ENCODE measurements at regions not wholly inside any gene's neighbourhood (a gene's known extent, or its start where the extent isn't known, plus 50 kb on each side); places are given as distances from the start of the nearest gene placed in this dataset.
"Not testable (repeated sequence)": the region's sequence is repeated elsewhere in the genome, so short reads cannot be mapped to it uniquely, and the experiment has no call there.

- intact Hi-C loops (cut with DNase I) = no loop called here
- DNase-seq = no peak
Observed at GRCh38 chr10:65793738-65794425, 1132.0 kb upstream of the LRRTM3 start.

- DNase-seq; intact Hi-C loops (cut with DNase I): not testable (repeated sequence)
Observed at GRCh38 chr10:65794861-65795260, 1131.0 kb upstream of the LRRTM3 start.

- intact Hi-C loops (cut with DNase I) = no loop called here
- no peak for DNase-seq
Observed at GRCh38 chr10:65796472-65796871, 1129.4 kb upstream of the LRRTM3 start.

GRCh38 chr10:65798133-65798532, 1127.7 kb upstream of the LRRTM3 start:
- intact Hi-C loops (cut with DNase I) = no loop called here
- no peak for DNase-seq

GRCh38 chr10:65802391-65802790, 1123.4 kb upstream of the LRRTM3 start:
- DNase-seq = no peak
- intact Hi-C loops (cut with DNase I) = no loop called here

GRCh38 chr10:65805511-65805910, 1120.3 kb upstream of the LRRTM3 start:
- DNase-seq = no peak

GRCh38 chr10:65805993-65806392, 1119.8 kb upstream of the LRRTM3 start:
- intact Hi-C loops (cut with DNase I) = no loop called here

More at GRCh38 chr10:65805511-65805910, 1120.3 kb upstream of the LRRTM3 start:
- intact Hi-C loops (cut with DNase I) = no loop called here

GRCh38 chr10:65808687-65809333, 1117.0 kb upstream of the LRRTM3 start:
- intact Hi-C loops (cut with DNase I) = no loop called here
- no peak for DNase-seq

More at GRCh38 chr10:65805993-65806392, 1119.8 kb upstream of the LRRTM3 start:
- no peak for DNase-seq

- intact Hi-C loops (cut with DNase I) = no loop called here
- DNase-seq = no peak
Observed at GRCh38 chr10:65811931-65812525, 1113.8 kb upstream of the LRRTM3 start.

GRCh38 chr10:65816536-65816935, 1109.3 kb upstream of the LRRTM3 start:
- no peak for DNase-seq
- intact Hi-C loops (cut with DNase I) = no loop called here

- DNase-seq = no peak
- intact Hi-C loops (cut with DNase I) = no loop called here
Observed at GRCh38 chr10:65818990-65819389, 1106.8 kb upstream of the LRRTM3 start.

GRCh38 chr10:65827359-65827758, 1098.5 kb upstream of the LRRTM3 start:
- intact Hi-C loops (cut with DNase I) = no loop called here
- no peak for DNase-seq

GRCh38 chr10:65838811-65839210, 1087.0 kb upstream of the LRRTM3 start:
- DNase-seq = no peak
- intact Hi-C loops (cut with DNase I) = no loop called here

GRCh38 chr10:65843203-65843602, 1082.6 kb upstream of the LRRTM3 start:
- intact Hi-C loops (cut with DNase I) = no loop called here
- DNase-seq = no peak

- intact Hi-C loops (cut with DNase I) = no loop called here
- no peak for DNase-seq
Observed at GRCh38 chr10:65845916-65846315, 1079.9 kb upstream of the LRRTM3 start.

GRCh38 chr10:65846541-65846940, 1079.3 kb upstream of the LRRTM3 start:
- no peak for DNase-seq
- intact Hi-C loops (cut with DNase I) = no loop called here

- intact Hi-C loops (cut with DNase I) = no loop called here
- DNase-seq = no peak
Observed at GRCh38 chr10:65846949-65847348, 1078.9 kb upstream of the LRRTM3 start.

- intact Hi-C loops (cut with DNase I) = no loop called here
Observed at GRCh38 chr10:65847436-65848230, 1078.2 kb upstream of the LRRTM3 start.

GRCh38 chr10:65858841-65859240, 1067.0 kb upstream of the LRRTM3 start:
- intact Hi-C loops (cut with DNase I) = no loop called here
- DNase-seq = no peak

More at GRCh38 chr10:65847436-65848230, 1078.2 kb upstream of the LRRTM3 start:
- no peak for DNase-seq

- no peak for DNase-seq
- intact Hi-C loops (cut with DNase I) = no loop called here
Observed at GRCh38 chr10:65861249-65861648, 1064.6 kb upstream of the LRRTM3 start.
